ENCODE measurements at regions not wholly inside any gene's neighbourhood (a gene's known extent, or its start where the extent isn't known, plus 50 kb on each side); places are given as distances from the start of the nearest gene placed in this dataset.

DNA sequence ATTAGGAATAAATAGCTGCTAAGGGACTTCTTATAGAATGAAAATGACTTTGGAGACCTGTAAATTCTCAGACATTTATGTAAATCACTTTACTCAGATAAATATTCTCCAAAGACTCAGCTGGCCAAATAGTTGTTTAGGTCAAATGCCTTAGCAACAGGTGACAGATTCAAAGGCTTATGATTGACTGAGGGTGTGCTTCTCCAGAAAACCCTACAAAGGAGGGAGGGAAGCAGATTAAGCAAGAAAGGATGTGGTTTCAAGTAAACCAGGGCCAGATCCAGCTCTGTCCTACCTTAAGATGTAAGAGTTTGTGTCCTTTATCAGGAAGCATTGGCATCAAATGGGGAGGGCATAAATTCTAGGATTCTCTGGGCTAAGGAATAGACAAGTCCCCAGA, 433.0 kb downstream of the TLE1 start:
- TF ChIP-seq, protein P1, sequence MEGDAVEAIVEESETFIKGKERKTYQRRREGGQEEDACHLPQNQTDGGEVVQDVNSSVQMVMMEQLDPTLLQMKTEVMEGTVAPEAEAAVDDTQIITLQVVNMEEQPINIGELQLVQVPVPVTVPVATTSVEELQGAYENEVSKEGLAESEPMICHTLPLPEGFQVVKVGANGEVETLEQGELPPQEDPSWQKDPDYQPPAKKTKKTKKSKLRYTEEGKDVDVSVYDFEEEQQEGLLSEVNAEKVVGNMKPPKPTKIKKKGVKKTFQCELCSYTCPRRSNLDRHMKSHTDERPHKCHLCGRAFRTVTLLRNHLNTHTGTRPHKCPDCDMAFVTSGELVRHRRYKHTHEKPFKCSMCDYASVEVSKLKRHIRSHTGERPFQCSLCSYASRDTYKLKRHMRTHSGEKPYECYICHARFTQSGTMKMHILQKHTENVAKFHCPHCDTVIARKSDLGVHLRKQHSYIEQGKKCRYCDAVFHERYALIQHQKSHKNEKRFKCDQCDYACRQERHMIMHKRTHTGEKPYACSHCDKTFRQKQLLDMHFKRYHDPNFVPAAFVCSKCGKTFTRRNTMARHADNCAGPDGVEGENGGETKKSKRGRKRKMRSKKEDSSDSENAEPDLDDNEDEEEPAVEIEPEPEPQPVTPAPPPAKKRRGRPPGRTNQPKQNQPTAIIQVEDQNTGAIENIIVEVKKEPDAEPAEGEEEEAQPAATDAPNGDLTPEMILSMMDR (IDR thresholded peaks at IDR 0.05): no peak
- no peaks in the 10 kb centered on the region for H3K36me3 Mint-ChIP-seq (ENCODE audit: low read depth)
- H3K4me3 Mint-ChIP-seq: no peak overlapping the region
- H3K9me3 Mint-ChIP-seq: peaks cover 8% of the 10 kb centered on the region
- H3K4me1 Mint-ChIP-seq: no peaks in the 10 kb centered on the region
- ChIA-PET POLR2A (no interaction called here), CTCF (no interaction called here)
- no peaks in the 10 kb centered on the region for H3K27me3 Mint-ChIP-seq
- no peak for ATAC-seq (ENCODE audit: low read depth)
- intact Hi-C loops (cut with micrococcal nuclease): no loop called here
- no peak overlapping the region for H3K27ac Mint-ChIP-seq
- DNase-seq: no peak

DNA sequence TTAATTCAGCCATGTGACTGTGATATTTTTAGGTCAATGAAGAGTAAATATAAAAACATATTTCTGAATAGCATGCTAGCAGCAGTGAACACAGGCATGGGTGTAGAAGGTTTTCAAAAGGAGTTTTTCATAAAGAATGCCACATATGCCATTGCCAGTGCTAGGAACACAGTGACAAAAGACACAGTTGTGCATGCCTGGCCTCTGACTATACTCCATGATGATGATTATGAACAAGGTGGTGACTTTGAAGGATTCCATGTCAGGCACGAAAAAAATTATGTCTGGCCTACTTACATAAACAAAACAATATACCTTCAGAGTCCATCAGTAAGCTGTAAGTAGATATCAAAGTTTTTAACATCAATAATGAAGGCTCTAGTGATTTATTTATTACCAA, 438.7 kb downstream of the TLE1 start:
- no peaks in the 10 kb centered on the region for H3K4me1 Mint-ChIP-seq
- intact Hi-C loops (cut with micrococcal nuclease): no loop called here
- H3K27ac Mint-ChIP-seq: no peak overlapping the region
- H3K9me3 Mint-ChIP-seq: no peaks in the 10 kb centered on the region
- H3K27me3 Mint-ChIP-seq: no peaks in the 10 kb centered on the region
- DNase-seq (no peak), ATAC-seq (ENCODE audit: low read depth) (no peak)
- CTCF ChIA-PET: no interaction called here
- TF ChIP-seq, protein P1 (IDR thresholded peaks at IDR 0.05): no peak
- no peaks in the 10 kb centered on the region for H3K36me3 Mint-ChIP-seq (ENCODE audit: low read depth)
- POLR2A ChIA-PET: no interaction called here
- no peak overlapping the region for H3K4me3 Mint-ChIP-seq

DNA sequence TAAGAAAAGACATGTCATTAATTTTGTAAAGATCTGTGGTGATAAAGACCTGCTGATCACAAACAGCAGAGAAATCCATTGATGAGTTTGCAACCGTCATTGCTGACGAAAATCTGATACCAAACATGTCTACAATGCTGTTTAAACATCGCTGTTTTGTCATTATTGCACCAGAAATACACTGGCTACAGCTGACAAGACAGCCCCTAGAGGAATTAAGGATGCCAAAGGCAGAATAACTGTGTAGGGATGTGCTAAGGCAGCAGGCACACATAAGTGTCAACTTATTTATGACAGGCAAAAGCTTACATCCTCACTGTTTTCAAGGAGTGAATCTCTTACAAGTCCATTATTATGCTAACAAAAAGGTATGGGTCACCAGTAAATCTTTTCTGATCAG, 439.3 kb downstream of the TLE1 start:
- DNase-seq: no peak
- Mint-ChIP-seq H3K4me1 (no peaks in the 10 kb centered on the region), H3K27ac (no peak overlapping the region), H3K4me3 (no peak overlapping the region), H3K9me3 (no peaks in the 10 kb centered on the region), H3K36me3 (ENCODE audit: low read depth) (no peaks in the 10 kb centered on the region), H3K27me3 (no peaks in the 10 kb centered on the region)
- TF ChIP-seq, protein P1 (IDR thresholded peaks at IDR 0.05): no peak
- POLR2A ChIA-PET: no interaction called here
- intact Hi-C loops (cut with micrococcal nuclease): no loop called here
- ATAC-seq (ENCODE audit: low read depth): no peak
- CTCF ChIA-PET: no interaction called here

DNA sequence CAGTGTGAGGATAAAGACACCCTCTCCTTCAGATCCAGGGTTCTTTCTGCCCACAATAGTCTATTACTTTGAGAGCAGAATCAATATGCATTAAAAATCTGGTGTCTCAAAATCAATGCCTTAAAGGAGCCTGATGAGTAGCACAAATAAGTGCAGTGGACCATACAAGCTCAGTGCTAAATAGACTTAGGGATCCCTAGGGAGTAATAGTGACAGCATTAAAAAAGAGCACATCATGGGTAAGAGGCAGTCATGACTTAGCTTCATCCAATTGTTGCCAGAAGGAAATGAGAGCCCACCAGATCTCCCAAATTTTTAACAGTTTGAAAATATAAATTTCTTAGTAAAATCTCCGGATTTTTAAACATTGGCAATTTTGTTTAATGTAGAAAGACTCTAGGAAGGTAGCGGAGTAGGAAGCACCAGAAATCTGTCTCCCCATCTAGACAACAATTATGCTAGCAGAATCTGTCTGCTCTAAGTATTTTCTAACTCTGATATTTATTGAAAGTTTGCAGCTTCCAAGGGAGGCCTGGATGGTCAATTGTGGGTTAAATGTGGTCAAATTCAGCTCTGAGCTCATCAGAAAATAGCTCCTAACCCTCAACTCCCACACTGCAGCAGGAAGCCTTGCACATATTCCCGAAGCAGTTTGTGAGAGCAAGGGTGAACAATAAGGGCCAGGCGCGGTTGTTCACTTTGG, 443.9 kb downstream of the TLE1 start:
- ChIA-PET CTCF (interaction anchor here (1.0 kb wide), 1 partner anchor 9 kb away, joined by 3 read pairs; no protein-coding TSS in a partner anchor), POLR2A (no interaction called here)
- no peaks in the 10 kb centered on the region for H3K4me1 Mint-ChIP-seq

DNA sequence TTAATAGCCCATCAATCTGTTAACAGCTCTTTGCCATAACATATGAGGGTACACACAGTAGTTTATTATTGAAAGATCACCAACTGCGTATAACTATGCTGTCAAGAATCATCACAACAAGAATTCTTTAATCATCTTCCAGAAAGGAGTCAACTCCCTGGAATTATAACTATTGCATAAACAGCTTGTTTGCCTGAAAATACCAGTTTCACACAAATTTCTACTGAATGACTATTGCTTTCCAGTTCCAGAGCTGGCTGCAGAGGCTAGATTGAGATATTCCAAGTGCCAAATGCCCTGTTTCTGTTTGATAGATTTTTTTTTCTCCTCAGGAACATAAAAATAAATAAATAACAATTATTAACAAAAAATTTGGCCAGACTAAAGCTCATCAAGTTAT, 444.7 kb downstream of the TLE1 start:
- Mint-ChIP-seq H3K27ac (no peak overlapping the region), H3K27me3 (no peaks in the 10 kb centered on the region), H3K4me3 (no peak overlapping the region), H3K4me1 (no peaks in the 10 kb centered on the region), H3K36me3 (ENCODE audit: low read depth) (no peaks in the 10 kb centered on the region), H3K9me3 (no peaks in the 10 kb centered on the region)
- intact Hi-C loops (cut with micrococcal nuclease): no loop called here
- DNase-seq: no peak
- CTCF ChIA-PET: interaction anchor here (1.0 kb wide), 1 partner anchor 8 kb away, joined by 3 read pairs; no protein-coding TSS in a partner anchor
- TF ChIP-seq, protein P1 (IDR thresholded peaks at IDR 0.05): no peak
- ATAC-seq (ENCODE audit: low read depth): no peak
- POLR2A ChIA-PET: no interaction called here

More for the DNA sequence above, 443.9 kb downstream of the TLE1 start:
- no peak for DNase-seq
- TF ChIP-seq, protein P1 (IDR thresholded peaks at IDR 0.05): no peak
- no peak overlapping the region for H3K27ac Mint-ChIP-seq
- H3K4me3 Mint-ChIP-seq: no peak overlapping the region
- H3K27me3 Mint-ChIP-seq: no peaks in the 10 kb centered on the region
- no peak for ATAC-seq (ENCODE audit: low read depth)
- H3K36me3 Mint-ChIP-seq (ENCODE audit: low read depth): no peaks in the 10 kb centered on the region
- intact Hi-C loops (cut with micrococcal nuclease): no loop called here
- no peaks in the 10 kb centered on the region for H3K9me3 Mint-ChIP-seq

Measured in activated B cell treated with CpG ODN at 0.5 μM for 24 hours (primary cell).